Hepatocyte (in vitro differentiated cells): ENCODE measurements at regions not wholly inside any gene's neighbourhood (a gene's known extent, or its start where the extent isn't known, plus 50 kb on each side); places are given as distances from the start of the nearest gene placed in this dataset.

Source experiments
- DNase-seq: peaks from one replicate; pipeline ENCODE4 v3.0.0-alpha.2; 2016; ENCODE audit warnings: low spot score
- H2AFZ ChIP-seq: fragments of 200-600 bp; sonication (generic); 2 replicates; pipeline ENCODE4 v1.6.0; 2016; ENCODE audit warnings: antibody characterized with exemption, mild to moderate bottlenecking
- H3K27ac ChIP-seq: fragments of 200-600 bp; sonication (generic); 2 replicates; pipeline ENCODE4 v1.5.1; 2016; ENCODE audit warnings: mild to moderate bottlenecking
- H3K27me3 ChIP-seq: fragments of 200-600 bp; sonication (generic); 2 replicates; pipeline ENCODE4 v1.6.1; 2016
- H3K36me3 ChIP-seq: fragments of 200-600 bp; sonication (generic); replicated peaks from 2 replicates; pipeline ENCODE4 v1.5.1; 2016; ENCODE audit warnings: low read depth; ENCODE audit not compliant: insufficient read depth
- H3K4me1 ChIP-seq: fragments of 200-600 bp; sonication (generic); 2 replicates; pipeline ENCODE4 v1.5.1; 2016; ENCODE audit warnings: mild to moderate bottlenecking, moderate library complexity; ENCODE audit not compliant: insufficient read depth
- H3K4me2 ChIP-seq: fragments of 200-600 bp; sonication (generic); 2 replicates; pipeline ENCODE4 v1.6.0; 2016
- H3K4me3 ChIP-seq: fragments of 200-600 bp; sonication (generic); 2 replicates; pipeline ENCODE4 v1.5.1; 2016; ENCODE audit warnings: mild to moderate bottlenecking
- H3K79me2 ChIP-seq: fragments of 200-600 bp; sonication (generic); 2 replicates; pipeline ENCODE4 v1.6.0; 2017; ENCODE audit warnings: mild to moderate bottlenecking
- H3K9me2 ChIP-seq: fragments of 200-600 bp; sonication (generic); replicated peaks from 2 replicates; pipeline ENCODE4 v1.6.0; 2017; ENCODE audit warnings: mild to moderate bottlenecking; ENCODE audit not compliant: insufficient read depth
- H3K9me3 ChIP-seq: fragments of 200-600 bp; sonication (generic); 2 replicates; pipeline ENCODE4 v1.5.1; 2016; ENCODE audit warnings: low read depth, mild to moderate bottlenecking
- H4K20me1 ChIP-seq: fragments of 200-600 bp; sonication (generic); 2 replicates; pipeline ENCODE4 v1.6.0; 2016; ENCODE audit warnings: mild to moderate bottlenecking; ENCODE audit not compliant: insufficient read depth, poor library complexity, severe bottlenecking
- EZH2 ChIP-seq: fragments of 200-600 bp; sonication (generic); IDR thresholded peaks from 2 replicates; pipeline ENCODE4 v1.6.1; 2016; ENCODE audit warnings: antibody characterized with exemption, mild to moderate bottlenecking, borderline replicate concordance
- EZH2phosphoT487 ChIP-seq: fragments of 200-600 bp; sonication (generic); IDR thresholded peaks from one replicate; pipeline ENCODE4 v1.6.1; 2018; ENCODE audit warnings: antibody characterized with exemption, mild to moderate bottlenecking, low read depth, moderate library complexity; ENCODE audit not compliant: unreplicated experiment, severe bottlenecking
- WGBS: methylation state at CpG from one replicate; pipeline ENCODE4 v1.1.6; 2016; ENCODE audit warnings: low lambda C conversion rate; ENCODE audit errors: missing lambda C conversion rate; 5-methylcytosine and 5-hydroxymethylcytosine counted together
- TF ChIP-seq, protein P1 (sequence below): fragments of 200-600 bp; sonication (generic); IDR thresholded peaks from 2 replicates; pipeline ENCODE4 v1.5.1; 2016; ENCODE audit warnings: antibody characterized with exemption, mild to moderate bottlenecking; ENCODE audit not compliant: poor library complexity

DNA sequence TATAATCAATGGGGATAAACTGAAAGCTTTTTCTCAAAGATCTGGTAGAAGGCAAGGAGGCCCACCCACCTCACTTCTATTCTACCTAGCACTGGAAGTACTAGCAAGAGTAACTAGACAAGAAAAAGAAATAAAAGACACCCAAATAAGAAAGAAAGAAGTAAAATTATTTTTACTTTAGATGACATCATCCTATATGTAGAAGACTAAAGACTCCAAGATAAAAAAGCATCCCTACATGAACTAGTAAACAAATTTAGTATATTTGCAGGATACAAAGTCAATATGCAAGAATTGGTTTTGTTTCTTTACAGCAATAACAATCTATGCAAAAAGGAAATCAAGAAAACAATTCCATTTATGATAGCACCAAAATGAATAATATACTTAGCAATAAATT lies 201.5 kb upstream of the KIRREL3 start:
- TF ChIP-seq, protein P1, sequence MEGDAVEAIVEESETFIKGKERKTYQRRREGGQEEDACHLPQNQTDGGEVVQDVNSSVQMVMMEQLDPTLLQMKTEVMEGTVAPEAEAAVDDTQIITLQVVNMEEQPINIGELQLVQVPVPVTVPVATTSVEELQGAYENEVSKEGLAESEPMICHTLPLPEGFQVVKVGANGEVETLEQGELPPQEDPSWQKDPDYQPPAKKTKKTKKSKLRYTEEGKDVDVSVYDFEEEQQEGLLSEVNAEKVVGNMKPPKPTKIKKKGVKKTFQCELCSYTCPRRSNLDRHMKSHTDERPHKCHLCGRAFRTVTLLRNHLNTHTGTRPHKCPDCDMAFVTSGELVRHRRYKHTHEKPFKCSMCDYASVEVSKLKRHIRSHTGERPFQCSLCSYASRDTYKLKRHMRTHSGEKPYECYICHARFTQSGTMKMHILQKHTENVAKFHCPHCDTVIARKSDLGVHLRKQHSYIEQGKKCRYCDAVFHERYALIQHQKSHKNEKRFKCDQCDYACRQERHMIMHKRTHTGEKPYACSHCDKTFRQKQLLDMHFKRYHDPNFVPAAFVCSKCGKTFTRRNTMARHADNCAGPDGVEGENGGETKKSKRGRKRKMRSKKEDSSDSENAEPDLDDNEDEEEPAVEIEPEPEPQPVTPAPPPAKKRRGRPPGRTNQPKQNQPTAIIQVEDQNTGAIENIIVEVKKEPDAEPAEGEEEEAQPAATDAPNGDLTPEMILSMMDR: no peak
- TF ChIP-seq EZH2phosphoT487 (no peak), EZH2 (no peak)
- no peak overlapping the region for H3K27ac ChIP-seq
- H3K4me2 ChIP-seq: no peak overlapping the region
- H3K36me3 ChIP-seq: no peaks in the 10 kb centered on the region
- H3K27me3 ChIP-seq: no peaks in the 10 kb centered on the region
- no peaks in the 10 kb centered on the region for H4K20me1 ChIP-seq
- H3K4me1 ChIP-seq: no peaks in the 10 kb centered on the region
- H3K4me3 ChIP-seq: no peak overlapping the region
- no peaks in the 10 kb centered on the region for H3K79me2 ChIP-seq
- H3K9me2 ChIP-seq: no peaks in the 10 kb centered on the region
- H2AFZ ChIP-seq: no peak overlapping the region
- DNase-seq: no peak
- H3K9me3 ChIP-seq: no peaks in the 10 kb centered on the region

DNA sequence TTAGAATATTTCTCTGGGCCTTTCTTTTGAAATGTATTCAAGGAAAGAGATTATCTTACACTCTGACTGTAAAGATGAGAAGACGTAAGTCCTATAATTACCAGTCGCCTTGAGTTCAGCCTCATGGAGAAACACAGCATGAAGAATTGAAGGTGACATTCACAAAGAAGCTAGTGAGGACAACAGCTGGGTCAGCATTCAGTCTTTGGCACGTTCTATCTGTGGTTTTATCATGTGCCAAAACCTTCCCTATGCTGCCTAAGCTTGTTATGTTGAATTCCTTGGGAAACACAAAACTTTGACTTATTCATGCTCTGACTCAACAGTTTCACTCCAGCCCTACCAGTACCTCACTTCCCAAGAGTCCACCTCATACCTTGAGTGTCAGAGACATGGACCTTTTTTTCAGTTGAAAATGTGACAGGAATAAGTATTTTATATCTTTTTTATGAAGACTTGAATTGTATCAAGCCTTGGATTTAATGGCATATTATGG lies 198.8 kb upstream of the KIRREL3 start:
- Histone ChIP-seq H3K27me3 (peaks cover 5% of the 10 kb centered on the region), H3K9me2 (no peaks in the 10 kb centered on the region), H4K20me1 (no peaks in the 10 kb centered on the region), H3K79me2 (no peaks in the 10 kb centered on the region), H3K4me1 (no peaks in the 10 kb centered on the region), H3K27ac (no peak overlapping the region), H3K36me3 (no peaks in the 10 kb centered on the region), H2AFZ (no peak overlapping the region), H3K4me2 (no peak overlapping the region), H3K4me3 (no peak overlapping the region), H3K9me3 (no peaks in the 10 kb centered on the region)
- no peak for TF ChIP-seq EZH2
- TF ChIP-seq EZH2phosphoT487: no peak
- DNase-seq: no peak
- WGBS: 78% methylated on average over 3 of the region's 3 CpGs

- H3K27me3 ChIP-seq: peaks cover 5% of the 10 kb centered on the region
- 64% methylated on average over 8 of the region's 8 CpGs for WGBS
- TF ChIP-seq EZH2 (no peak), EZH2phosphoT487 (no peak)
- TF ChIP-seq, protein P1: no peak
These were observed 195.0 kb upstream of the KIRREL3 start for GRCh38 chr11:127195501-127196120.

GRCh38 chr11:127194521-127194920 lies 194.0 kb upstream of the KIRREL3 start:
- Histone ChIP-seq H3K27ac (no peak overlapping the region), H4K20me1 (no peaks in the 10 kb centered on the region), H3K9me2 (no peaks in the 10 kb centered on the region), H3K4me3 (no peak overlapping the region), H2AFZ (no peak overlapping the region), H3K36me3 (no peaks in the 10 kb centered on the region), H3K4me2 (no peak overlapping the region), H3K79me2 (no peaks in the 10 kb centered on the region), H3K9me3 (no peaks in the 10 kb centered on the region), H3K27me3 (peaks cover 5% of the 10 kb centered on the region), H3K4me1 (no peaks in the 10 kb centered on the region)
- no peak for TF ChIP-seq EZH2
- TF ChIP-seq, protein P1: no peak
- WGBS: 52% methylated on average over 7 of the region's 7 CpGs
- DNase-seq: no peak

More at GRCh38 chr11:127195501-127196120, 195.0 kb upstream of the KIRREL3 start:
- no peaks in the 10 kb centered on the region for H3K4me1 ChIP-seq
- H4K20me1 ChIP-seq: no peaks in the 10 kb centered on the region
- peak overlapping the region; percentile 48 for H3K4me2 ChIP-seq
- no peak overlapping the region for H3K27ac ChIP-seq
- H3K36me3 ChIP-seq: no peaks in the 10 kb centered on the region
- H3K79me2 ChIP-seq: no peaks in the 10 kb centered on the region
- H3K9me2 ChIP-seq: no peaks in the 10 kb centered on the region
- H3K4me3 ChIP-seq: no peak overlapping the region
- H3K9me3 ChIP-seq: no peaks in the 10 kb centered on the region
- no peak overlapping the region for H2AFZ ChIP-seq
- no peak for DNase-seq
